ENCODE measurements at regions not wholly inside any gene's neighbourhood (a gene's known extent, or its start where the extent isn't known, plus 50 kb on each side); places are given as distances from the start of the nearest gene placed in this dataset.

GRCh38 chr13:112218416-112218815, 151.5 kb downstream of the SOX1 start:
- 68% methylated on average over 6 of the region's 6 CpGs for WGBS (ENCODE audit: insufficient coverage)
- H3K4me1 ChIP-seq (ENCODE audit: control insufficient read depth, insufficient read depth, low read length), result no peaks in the 10 kb centered on the region
- H3K4me3 ChIP-seq (ENCODE audit: low read length), result no peak overlapping the region
- intact Hi-C loops (cut with micrococcal nuclease), result no loop called here
- no peak for TF ChIP-seq CTCF (IDR thresholded peaks at IDR 0.05)
- no peak for ATAC-seq
- H3K27me3 Mint-ChIP-seq (ENCODE audit: low read depth in 2 of 2), result peaks cover 0 to 10% of the 10 kb centered on the region in 2 donors
- H3K4me1 Mint-ChIP-seq, result no peaks in the 10 kb centered on the region
- no peak for DNase-seq
- no peaks in the 10 kb centered on the region for H3K9me3 Mint-ChIP-seq
- H3K9me3 ChIP-seq (ENCODE audit: control insufficient read depth, insufficient read depth, low read length), result no peaks in the 10 kb centered on the region
- no peaks in the 10 kb centered on the region for H3K36me3 ChIP-seq (ENCODE audit: control insufficient read depth, insufficient read depth, low read length)
- H3K27ac Mint-ChIP-seq, result no peak overlapping the region
- no peaks in the 10 kb centered on the region for H3K27me3 ChIP-seq (ENCODE audit: control insufficient read depth, insufficient read depth, low read length)
- H3K4me3 Mint-ChIP-seq, result no peak overlapping the region
- no peaks in the 10 kb centered on the region for H3K36me3 Mint-ChIP-seq
- H3K27ac ChIP-seq (ENCODE audit: low read length), result no peak overlapping the region

- H3K4me1 ChIP-seq (ENCODE audit: control insufficient read depth, insufficient read depth, low read length), result no peaks in the 10 kb centered on the region
- TF ChIP-seq CTCF (IDR thresholded peaks at IDR 0.05), result no peak
- Mint-ChIP-seq H3K36me3 (no peaks in the 10 kb centered on the region), H3K27ac (no peak overlapping the region), H3K9me3 (no peaks in the 10 kb centered on the region), H3K4me3 (no peak overlapping the region), H3K4me1 (no peaks in the 10 kb centered on the region), H3K27me3 (ENCODE audit: low read depth in 2 of 2) (peaks cover 0 to 10% of the 10 kb centered on the region in 2 donors)
- no peak overlapping the region for H3K27ac ChIP-seq (ENCODE audit: low read length)
- H3K36me3 ChIP-seq (ENCODE audit: control insufficient read depth, insufficient read depth, low read length), result no peaks in the 10 kb centered on the region
- 87% methylated on average over 7 of the region's 8 CpGs for WGBS (ENCODE audit: insufficient coverage)
- no peak for DNase-seq
- intact Hi-C loops (cut with micrococcal nuclease), result loop anchor here (10.0 kb wide), 1 partner anchor 1395 kb away; no protein-coding TSS in a partner anchor
- no peaks in the 10 kb centered on the region for H3K9me3 ChIP-seq (ENCODE audit: control insufficient read depth, insufficient read depth, low read length)
- H3K4me3 ChIP-seq (ENCODE audit: low read length), result no peak overlapping the region
- H3K27me3 ChIP-seq (ENCODE audit: control insufficient read depth, insufficient read depth, low read length), result no peaks in the 10 kb centered on the region
- no peak for ATAC-seq
Observed at GRCh38 chr13:112219740-112220139, 152.8 kb downstream of the SOX1 start.

- WGBS (ENCODE audit: insufficient coverage), result 90% methylated on average over 15 of the region's 15 CpGs
- no peak for ATAC-seq
- Mint-ChIP-seq H3K27ac (no peak overlapping the region), H3K4me3 (no peak overlapping the region), H3K4me1 (no peaks in the 10 kb centered on the region), H3K9me3 (no peaks in the 10 kb centered on the region), H3K36me3 (no peaks in the 10 kb centered on the region), H3K27me3 (ENCODE audit: low read depth in 2 of 2) (peaks cover 0 to 10% of the 10 kb centered on the region in 2 donors)
- Histone ChIP-seq H3K4me1 (ENCODE audit: control insufficient read depth, insufficient read depth, low read length) (no peaks in the 10 kb centered on the region), H3K36me3 (ENCODE audit: control insufficient read depth, insufficient read depth, low read length) (no peaks in the 10 kb centered on the region), H3K4me3 (ENCODE audit: low read length) (no peak overlapping the region), H3K27ac (ENCODE audit: low read length) (no peak overlapping the region), H3K27me3 (ENCODE audit: control insufficient read depth, insufficient read depth, low read length) (no peaks in the 10 kb centered on the region), H3K9me3 (ENCODE audit: control insufficient read depth, insufficient read depth, low read length) (no peaks in the 10 kb centered on the region)
- no peak for TF ChIP-seq CTCF (IDR thresholded peaks at IDR 0.05)
- intact Hi-C loops (cut with micrococcal nuclease), result loop anchor here (10.0 kb wide), 1 partner anchor 1396 kb away; no protein-coding TSS in a partner anchor
- no peak for DNase-seq
Observed at GRCh38 chr13:112220296-112220875, 153.4 kb downstream of the SOX1 start.

GRCh38 chr13:112220925-112221324, 154.0 kb downstream of the SOX1 start:
- Histone ChIP-seq H3K27me3 (ENCODE audit: control insufficient read depth, insufficient read depth, low read length) (no peaks in the 10 kb centered on the region), H3K9me3 (ENCODE audit: control insufficient read depth, insufficient read depth, low read length) (no peaks in the 10 kb centered on the region), H3K4me1 (ENCODE audit: control insufficient read depth, insufficient read depth, low read length) (no peaks in the 10 kb centered on the region), H3K36me3 (ENCODE audit: control insufficient read depth, insufficient read depth, low read length) (no peaks in the 10 kb centered on the region), H3K4me3 (ENCODE audit: low read length) (no peak overlapping the region), H3K27ac (ENCODE audit: low read length) (no peak overlapping the region)
- no peak for TF ChIP-seq CTCF (IDR thresholded peaks at IDR 0.05)
- intact Hi-C loops (cut with micrococcal nuclease), result loop anchor here (10.0 kb wide), 1 partner anchor 1396 kb away; no protein-coding TSS in a partner anchor
- DNase-seq (no peak), ATAC-seq (no peak)
- H3K36me3 Mint-ChIP-seq, result no peaks in the 10 kb centered on the region
- H3K9me3 Mint-ChIP-seq, result no peaks in the 10 kb centered on the region
- WGBS (ENCODE audit: insufficient coverage), result 85% methylated on average over 15 of the region's 15 CpGs
- peaks cover 0 to 10% of the 10 kb centered on the region in 2 donors for H3K27me3 Mint-ChIP-seq (ENCODE audit: low read depth in 2 of 2)
- no peaks in the 10 kb centered on the region for H3K4me1 Mint-ChIP-seq
- no peak overlapping the region for H3K27ac Mint-ChIP-seq
- no peak overlapping the region for H3K4me3 Mint-ChIP-seq
